Motor neuron (in vitro differentiated cells): ENCODE measurements at regions not wholly inside any gene's neighbourhood (a gene's known extent, or its start where the extent isn't known, plus 50 kb on each side); places are given as distances from the start of the nearest gene placed in this dataset.
"Not testable (repeated sequence)": the region's sequence is repeated elsewhere in the genome, so short reads cannot be mapped to it uniquely, and the experiment has no call there.

Experiments used
- ATAC-seq, 8 experiments: fragments of 200-7000 bp; cut with Tn5 transposase; replicated peaks in 6 of 8; 2 replicates each; pipeline ENCODE4 v1.8.0; 2021; ENCODE audit warnings: mild to moderate bottlenecking in 8 of 8, moderate library complexity in 8 of 8
- H3K27ac ChIP-seq, 2 donors: fragments of 250-450 bp; sonication (Bioruptor Pico); 2 replicates each; pipeline ENCODE4 v1.9.0; 2021; ENCODE audit warnings: antibody characterized with exemption in 2 of 2, mild to moderate bottlenecking in 2 of 2, moderate library complexity in 1 of 2
- H3K4me1 ChIP-seq, 2 donors: fragments of 250-450 bp; sonication (Bioruptor Pico); replicated peaks in 1 of 2; 2 replicates each; pipeline ENCODE4 v1.6.1; 2021; ENCODE audit warnings: antibody characterized with exemption in 2 of 2, mild to moderate bottlenecking in 2 of 2, moderate library complexity in 1 of 2
- H3K4me3 ChIP-seq, 5 donors: fragments of 250-450 bp; sonication (Bioruptor Pico); 2 replicates each; pipeline ENCODE4 v1.9.0; 2021; ENCODE audit warnings: antibody characterized with exemption in 5 of 5, mild to moderate bottlenecking in 5 of 5, moderate library complexity in 4 of 5
- WGBS, 10 experiments: fragments of 450-650 bp; shearing (Covaris generic); methylation state at CpG; one replicate each; pipeline ENCODE4 v1.0.0; 2022; 5-methylcytosine and 5-hydroxymethylcytosine counted together
- in situ Hi-C, 9 experiments: fragments of 400-800 bp; cut with MboI; loops; one replicate each; pipeline ENCODE4 v1.15.0; 2021; ENCODE audit warnings: low sequenced_read_pairs in 9 of 9, low pct_unique_long_range_greater_than_20kb in 2 of 9; ENCODE audit not compliant: unreplicated experiment in 9 of 9

GRCh38 chr9:66829853-66830252 is 70.7 kb upstream of the ZNF658 start:
- WGBS, 10 experiments: no CpG with 5 or more reads among the region's 13 CpGs
- ATAC-seq, H3K4me1 ChIP-seq, H3K27ac ChIP-seq, in situ Hi-C loops, H3K4me3 ChIP-seq: not testable (repeated sequence)

- ATAC-seq, in situ Hi-C loops, H3K4me3 ChIP-seq, H3K27ac ChIP-seq, H3K4me1 ChIP-seq: not testable (repeated sequence)
- no CpG with 5 or more reads among the region's 34 CpGs for WGBS, 10 experiments
Observed at GRCh38 chr9:66830777-66831497, 69.6 kb upstream of the ZNF658 start.

GRCh38 chr9:66832222-66832621 is 68.3 kb upstream of the ZNF658 start:
- H3K27ac ChIP-seq, ATAC-seq, H3K4me3 ChIP-seq, in situ Hi-C loops, H3K4me1 ChIP-seq: not testable (repeated sequence)
- no CpG with 5 or more reads among the region's 7 CpGs for whole genome bisulfite sequencing, 10 experiments

- H3K4me3 ChIP-seq, ATAC-seq, H3K27ac ChIP-seq, in situ Hi-C loops, H3K4me1 ChIP-seq: not testable (repeated sequence)
- no CpG with 5 or more reads among the region's 9 CpGs for WGBS, 10 experiments
Observed at GRCh38 chr9:66837242-66837937, 63.1 kb upstream of the ZNF658 start.
